Activated T-helper 17 cell treated with anti-CD3 and anti-CD28 coated beads, Interleukin-2, amount 50 U/mL, for 72 hours (primary cell): ENCODE measurements at regions not wholly inside any gene's neighbourhood (a gene's known extent, or its start where the extent isn't known, plus 50 kb on each side); places are given as distances from the start of the nearest gene placed in this dataset.

ENCODE experiments used
- ATAC-seq: fragments of 150-1000 bp; cut with Tn5 transposase; replicated peaks from 2 replicates; pipeline ENCODE4 v1.10.0; 2021; ENCODE audit warnings: mild to moderate bottlenecking, moderate library complexity
- H3K27ac Mint-ChIP-seq: one replicate; pipeline ENCODE4 v1.8.0; 2022; ENCODE audit warnings: mixed read lengths
- H3K27me3 Mint-ChIP-seq: one replicate; pipeline ENCODE4 v1.8.0; 2022; ENCODE audit warnings: mixed read lengths
- H3K36me3 Mint-ChIP-seq: one replicate; pipeline ENCODE4 v1.8.0; 2022; ENCODE audit warnings: low read depth, mild to moderate bottlenecking, mixed read lengths
- H3K4me1 Mint-ChIP-seq: one replicate; pipeline ENCODE4 v1.8.0; 2022; ENCODE audit warnings: mixed read lengths
- H3K4me3 Mint-ChIP-seq: one replicate; pipeline ENCODE4 v1.8.0; 2022; ENCODE audit warnings: mild to moderate bottlenecking, mixed read lengths
- H3K9me3 Mint-ChIP-seq: one replicate; pipeline ENCODE4 v1.8.0; 2022; ENCODE audit warnings: mixed read lengths

DNA sequence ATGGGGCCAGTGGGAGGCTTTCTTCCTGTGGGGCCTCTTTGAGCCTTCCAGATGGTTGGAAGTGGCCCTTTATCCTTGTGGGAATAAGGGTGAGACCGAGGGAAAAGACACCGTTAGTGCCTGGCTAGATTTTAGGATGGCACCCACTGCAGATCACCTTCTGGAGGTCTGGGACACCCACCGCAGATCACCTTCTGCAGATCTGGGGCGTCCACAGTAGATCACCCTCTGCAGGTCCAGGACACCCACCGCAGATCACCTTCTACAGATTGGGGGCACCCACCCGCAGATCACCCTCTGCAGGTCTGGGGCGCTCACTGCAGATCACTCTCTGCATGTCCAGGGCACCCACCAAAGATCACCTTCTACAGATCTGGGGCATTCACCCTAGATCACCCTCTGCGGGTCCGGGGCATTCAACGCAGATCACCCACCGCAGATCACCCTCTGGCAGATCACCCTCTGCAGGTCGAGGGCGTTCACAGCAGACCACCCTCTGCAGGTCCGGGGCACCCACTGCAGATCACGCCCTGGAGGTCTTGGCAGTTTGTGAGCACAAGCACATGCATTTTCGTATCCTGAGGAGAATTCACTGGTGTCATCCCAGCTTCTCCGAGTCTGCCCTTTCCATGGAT lies 153.4 kb upstream of the TSHZ3 start:
- no peaks in the 10 kb centered on the region for H3K36me3 Mint-ChIP-seq
- H3K4me1 Mint-ChIP-seq: no peaks in the 10 kb centered on the region
- peaks cover 13% of the 10 kb centered on the region for H3K27me3 Mint-ChIP-seq
- H3K4me3 Mint-ChIP-seq: no peak overlapping the region
- H3K9me3 Mint-ChIP-seq: no peaks in the 10 kb centered on the region
- H3K27ac Mint-ChIP-seq: no peak overlapping the region
- ATAC-seq: no peak

DNA sequence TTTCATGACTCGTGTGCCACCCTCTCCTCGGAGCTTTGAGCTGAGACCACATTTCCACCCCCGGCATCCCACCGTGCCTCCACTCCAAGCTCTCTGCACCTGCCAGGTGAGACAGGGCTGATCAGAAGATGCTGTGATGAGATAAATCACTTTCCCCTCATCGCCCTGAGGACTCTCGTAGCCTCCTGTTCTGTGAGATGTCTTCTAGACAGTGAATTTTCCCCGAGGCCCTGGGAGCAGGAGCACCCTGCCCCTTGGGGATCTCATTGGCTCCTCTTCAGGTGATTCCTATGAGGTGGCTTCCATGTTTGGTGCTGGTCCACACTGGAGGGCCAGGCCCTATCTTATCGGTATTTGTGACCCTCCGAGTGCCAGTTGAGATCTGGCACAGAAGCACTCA lies 154.0 kb upstream of the TSHZ3 start:
- Mint-ChIP-seq H3K36me3 (no peaks in the 10 kb centered on the region), H3K27ac (no peak overlapping the region), H3K27me3 (peaks cover 13% of the 10 kb centered on the region), H3K4me3 (no peak overlapping the region), H3K9me3 (no peaks in the 10 kb centered on the region), H3K4me1 (no peaks in the 10 kb centered on the region)
- no peak for ATAC-seq

DNA sequence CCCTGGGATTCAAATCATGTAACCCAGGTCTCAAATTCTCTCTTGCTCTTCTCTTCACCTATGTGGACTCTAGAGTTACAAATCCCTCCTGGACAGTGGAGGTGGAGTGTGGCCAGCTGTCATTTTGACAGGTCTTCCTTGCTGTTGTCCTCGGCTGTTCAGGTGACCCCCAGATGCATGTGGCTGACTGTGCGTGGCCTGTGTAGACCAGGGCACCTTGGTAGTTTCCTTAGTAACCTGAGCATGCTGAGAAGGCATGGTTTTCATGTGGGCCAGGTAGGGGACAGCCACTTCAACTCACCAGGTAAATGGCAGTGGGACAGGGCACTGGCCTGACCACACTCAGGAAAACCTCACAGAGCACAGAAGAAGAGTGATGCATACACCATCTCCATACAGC lies 155.0 kb upstream of the TSHZ3 start:
- Mint-ChIP-seq H3K27me3 (peaks cover 14% of the 10 kb centered on the region), H3K4me3 (no peak overlapping the region), H3K27ac (no peak overlapping the region), H3K9me3 (no peaks in the 10 kb centered on the region), H3K4me1 (no peaks in the 10 kb centered on the region), H3K36me3 (no peaks in the 10 kb centered on the region)
- no peak for ATAC-seq

DNA sequence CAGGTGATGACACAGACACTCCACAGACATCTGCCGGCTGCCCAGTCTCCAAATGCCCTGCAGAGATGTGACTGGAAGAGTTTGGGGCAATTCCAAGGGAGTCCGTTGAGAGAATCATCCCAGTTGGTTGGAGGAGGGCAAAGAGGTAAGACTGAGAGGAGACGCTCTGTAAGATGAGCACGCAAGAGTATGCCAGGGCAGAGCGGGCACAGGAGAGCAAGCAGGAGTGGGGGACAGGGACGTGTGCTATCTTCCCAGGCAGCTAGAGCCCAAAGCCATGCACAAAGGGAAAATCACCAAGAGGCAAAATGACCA lies 156.3 kb upstream of the TSHZ3 start:
- no peak overlapping the region for H3K27ac Mint-ChIP-seq
- ATAC-seq: no peak
- H3K27me3 Mint-ChIP-seq: peaks cover 14% of the 10 kb centered on the region
- H3K4me1 Mint-ChIP-seq: no peaks in the 10 kb centered on the region
- no peak overlapping the region for H3K4me3 Mint-ChIP-seq
- H3K36me3 Mint-ChIP-seq: no peaks in the 10 kb centered on the region
- no peaks in the 10 kb centered on the region for H3K9me3 Mint-ChIP-seq

DNA sequence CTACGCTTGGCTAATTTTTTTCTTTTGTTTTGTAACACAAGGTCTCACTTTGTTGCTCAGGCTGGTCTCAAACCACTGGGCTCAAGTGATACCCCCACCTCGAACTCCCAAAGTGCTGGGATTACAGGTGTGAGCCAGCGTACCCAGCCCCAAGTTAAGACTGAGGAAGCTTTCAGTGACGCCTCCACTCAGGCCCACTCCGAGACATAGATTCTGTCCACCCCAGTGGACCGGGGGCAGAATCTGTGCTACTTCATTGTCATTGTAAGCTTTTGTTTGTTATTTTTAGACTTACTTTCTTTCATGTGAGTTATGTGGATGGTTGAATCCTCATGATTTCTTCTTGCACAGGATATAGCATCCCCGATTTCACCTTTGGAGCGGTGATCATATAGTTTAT lies 156.9 kb upstream of the TSHZ3 start:
- H3K9me3 Mint-ChIP-seq: no peaks in the 10 kb centered on the region
- no peak for ATAC-seq
- no peak overlapping the region for H3K4me3 Mint-ChIP-seq
- H3K4me1 Mint-ChIP-seq: no peaks in the 10 kb centered on the region
- H3K36me3 Mint-ChIP-seq: no peaks in the 10 kb centered on the region
- no peak overlapping the region for H3K27ac Mint-ChIP-seq
- peaks cover 14% of the 10 kb centered on the region for H3K27me3 Mint-ChIP-seq

DNA sequence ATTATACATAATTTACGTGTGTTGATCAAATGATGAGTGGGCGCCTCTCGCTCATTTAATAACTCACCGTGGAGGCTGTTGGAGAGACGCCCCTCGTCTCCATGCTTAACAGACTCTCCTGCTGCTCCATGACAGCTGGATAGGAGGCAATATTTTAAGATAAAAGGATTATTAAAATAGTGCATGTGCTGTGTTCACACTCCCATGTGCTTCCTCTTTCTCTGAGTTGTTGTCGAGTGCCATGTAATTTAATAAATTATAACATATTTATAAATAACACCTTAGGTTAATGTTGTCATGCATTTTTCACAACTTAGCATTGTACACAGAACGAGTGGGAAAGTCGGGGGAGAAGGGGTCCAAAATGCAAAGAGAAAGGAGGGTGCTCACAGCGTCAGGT lies 161.4 kb upstream of the TSHZ3 start:
- no peaks in the 10 kb centered on the region for H3K9me3 Mint-ChIP-seq
- H3K36me3 Mint-ChIP-seq: no peaks in the 10 kb centered on the region
- H3K27me3 Mint-ChIP-seq: peaks cover 10% of the 10 kb centered on the region
- no peak overlapping the region for H3K4me3 Mint-ChIP-seq
- ATAC-seq: no peak
- H3K4me1 Mint-ChIP-seq: no peaks in the 10 kb centered on the region
- H3K27ac Mint-ChIP-seq: no peak overlapping the region

DNA sequence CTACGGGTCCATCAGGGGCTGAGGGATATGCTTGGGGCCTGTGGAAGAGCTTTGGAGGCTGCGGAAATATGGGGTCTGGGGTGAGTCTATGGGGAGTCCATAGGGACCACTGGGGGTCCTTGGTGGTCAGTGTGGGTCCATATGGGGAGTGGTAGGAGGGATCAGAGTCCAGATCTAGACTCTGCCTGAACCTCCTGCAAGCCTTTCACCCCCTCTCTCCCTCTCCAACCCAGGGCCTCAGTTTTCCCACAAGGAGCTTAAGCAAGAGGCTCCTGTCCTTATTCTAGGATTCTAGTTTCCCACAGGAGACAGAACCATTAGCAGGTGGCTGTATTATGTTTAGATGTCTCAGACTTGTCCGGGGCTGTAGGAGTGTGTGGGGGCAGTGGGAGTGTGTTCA lies 161.9 kb upstream of the TSHZ3 start:
- H3K4me3 Mint-ChIP-seq: no peak overlapping the region
- peaks cover 8% of the 10 kb centered on the region for H3K27me3 Mint-ChIP-seq
- no peaks in the 10 kb centered on the region for H3K4me1 Mint-ChIP-seq
- H3K36me3 Mint-ChIP-seq: no peaks in the 10 kb centered on the region
- no peaks in the 10 kb centered on the region for H3K9me3 Mint-ChIP-seq
- H3K27ac Mint-ChIP-seq: no peak overlapping the region
- ATAC-seq: no peak

DNA sequence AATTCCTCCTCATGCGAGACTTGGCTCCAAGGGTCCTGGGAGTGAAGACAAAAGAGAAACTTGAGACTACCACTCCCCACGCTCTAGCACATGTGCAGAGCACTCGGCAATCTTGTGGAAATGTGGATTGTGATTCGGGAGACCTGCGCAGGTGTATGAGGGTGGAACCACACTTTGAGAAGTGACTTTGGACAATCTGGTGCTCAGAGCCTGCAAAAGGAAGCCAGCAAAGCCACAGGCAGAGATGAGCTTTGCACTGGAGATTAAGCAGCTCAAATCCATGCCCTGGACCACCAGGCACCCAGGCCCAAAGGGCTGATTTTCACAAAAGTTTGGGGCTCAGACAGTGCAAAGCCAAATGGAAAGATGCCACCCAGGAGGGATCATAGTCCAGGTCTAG lies 162.5 kb upstream of the TSHZ3 start:
- no peak overlapping the region for H3K4me3 Mint-ChIP-seq
- ATAC-seq: no peak
- peaks cover 8% of the 10 kb centered on the region for H3K27me3 Mint-ChIP-seq
- H3K36me3 Mint-ChIP-seq: no peaks in the 10 kb centered on the region
- no peak overlapping the region for H3K27ac Mint-ChIP-seq
- H3K9me3 Mint-ChIP-seq: no peaks in the 10 kb centered on the region
- H3K4me1 Mint-ChIP-seq: no peaks in the 10 kb centered on the region

DNA sequence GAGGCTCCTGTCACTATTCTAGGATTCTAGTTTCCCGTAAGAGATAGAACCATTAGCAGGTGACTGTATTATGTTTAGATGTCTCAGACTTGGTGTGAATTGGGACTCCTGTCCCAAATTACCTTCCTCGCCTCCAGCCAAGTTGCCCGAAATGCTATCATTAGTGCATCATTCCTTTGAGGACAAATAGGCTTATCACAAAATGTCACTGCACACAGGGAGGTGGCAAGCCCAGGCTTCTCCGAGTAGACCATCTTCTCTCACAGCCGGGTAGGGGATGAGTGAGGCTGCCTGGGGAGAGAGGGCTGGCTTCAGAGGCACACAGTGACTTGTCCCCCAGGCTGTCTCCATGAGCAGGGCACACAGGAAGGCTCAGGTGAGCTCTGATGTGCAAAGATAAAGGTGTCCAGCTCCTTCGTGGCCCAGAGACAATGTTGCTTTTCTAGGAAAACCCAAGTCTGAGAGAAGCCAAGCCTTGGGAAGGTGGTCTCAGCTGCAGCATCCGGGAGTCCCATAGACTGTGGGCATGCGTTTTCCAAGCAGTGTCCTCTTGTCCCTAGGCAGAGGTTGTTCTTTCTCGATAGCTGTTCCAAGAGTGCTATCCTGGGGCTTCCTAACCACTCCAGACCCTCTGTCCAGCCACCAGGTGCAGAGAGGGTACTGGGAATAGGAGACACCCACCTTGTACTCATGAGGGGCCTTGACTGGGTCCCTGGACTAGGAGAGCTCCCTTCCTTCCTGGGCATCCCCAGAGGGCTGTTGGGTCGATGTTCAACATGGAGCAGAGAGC lies 163.1 kb upstream of the TSHZ3 start:
- Mint-ChIP-seq H3K27me3 (peaks cover 8% of the 10 kb centered on the region), H3K4me3 (no peak overlapping the region), H3K4me1 (no peaks in the 10 kb centered on the region), H3K27ac (no peak overlapping the region), H3K36me3 (no peaks in the 10 kb centered on the region), H3K9me3 (no peaks in the 10 kb centered on the region)
- no peak for ATAC-seq

DNA sequence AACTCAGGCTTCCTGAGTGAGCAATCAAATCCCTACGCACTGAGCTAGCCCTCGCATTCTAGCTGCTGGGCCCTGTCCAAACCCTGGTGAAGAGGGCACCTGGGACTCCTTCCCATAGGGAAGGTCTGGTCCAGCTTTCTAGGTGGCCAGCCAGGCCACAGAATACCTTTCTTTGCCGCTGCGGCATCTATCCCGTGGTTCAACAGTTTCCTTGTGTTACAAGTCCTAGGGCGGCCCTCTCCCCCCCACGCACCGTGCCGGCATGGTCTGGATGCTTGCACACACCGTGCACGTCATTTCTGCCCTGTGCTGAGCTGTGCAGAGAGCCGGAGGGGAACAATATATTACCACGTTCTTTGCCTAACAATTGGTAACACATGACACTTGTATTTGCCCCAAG lies 164.6 kb upstream of the TSHZ3 start:
- H3K27ac Mint-ChIP-seq: no peak overlapping the region
- no peaks in the 10 kb centered on the region for H3K9me3 Mint-ChIP-seq
- no peaks in the 10 kb centered on the region for H3K4me1 Mint-ChIP-seq
- peaks cover 7% of the 10 kb centered on the region for H3K27me3 Mint-ChIP-seq
- H3K4me3 Mint-ChIP-seq: no peak overlapping the region
- ATAC-seq: no peak
- no peaks in the 10 kb centered on the region for H3K36me3 Mint-ChIP-seq

DNA sequence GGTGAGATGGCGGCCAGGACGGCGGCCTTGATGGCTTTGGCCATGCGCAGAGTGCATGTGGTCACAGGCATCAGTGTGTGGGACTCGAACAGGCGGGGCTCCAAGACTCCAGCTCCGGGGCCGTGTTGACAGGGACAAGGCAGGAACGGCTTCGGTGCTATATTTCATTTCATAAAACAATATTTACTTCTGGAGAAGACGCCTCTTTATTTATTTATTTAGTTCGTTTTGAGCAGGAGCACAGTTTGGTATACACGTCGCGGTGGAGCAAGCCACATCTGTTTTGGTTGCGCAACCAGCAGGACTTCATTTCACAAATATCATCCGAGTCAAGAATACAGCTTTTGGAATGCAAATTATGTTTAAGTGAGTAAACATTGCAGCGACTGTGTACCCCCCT lies 166.7 kb upstream of the TSHZ3 start:
- Mint-ChIP-seq H3K27me3 (peaks cover 3% of the 10 kb centered on the region), H3K36me3 (no peaks in the 10 kb centered on the region), H3K4me3 (no peak overlapping the region), H3K4me1 (no peaks in the 10 kb centered on the region), H3K27ac (no peak overlapping the region), H3K9me3 (no peaks in the 10 kb centered on the region)
- no peak for ATAC-seq

DNA sequence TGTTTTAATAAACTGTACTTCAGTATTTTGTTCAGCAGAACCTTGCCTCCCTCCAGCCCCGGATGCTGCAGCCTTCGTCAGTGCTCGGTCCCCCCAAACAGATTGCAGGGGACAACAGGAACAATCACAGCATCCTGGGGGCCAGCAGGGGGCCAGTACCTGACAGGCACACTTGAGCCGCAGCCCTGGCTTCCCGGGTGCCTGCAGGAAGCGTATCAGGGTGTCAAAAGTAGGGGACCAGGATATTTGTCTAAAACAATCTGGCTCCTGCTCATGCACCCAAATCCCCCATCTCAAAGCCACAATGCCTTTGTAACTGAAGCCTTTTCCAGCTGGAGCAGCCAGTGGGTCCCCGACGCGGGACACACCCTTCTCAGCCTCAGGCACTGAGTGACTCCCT lies 167.5 kb upstream of the TSHZ3 start:
- H3K4me1 Mint-ChIP-seq: no peaks in the 10 kb centered on the region
- no peaks in the 10 kb centered on the region for H3K9me3 Mint-ChIP-seq
- no peaks in the 10 kb centered on the region for H3K36me3 Mint-ChIP-seq
- no peak overlapping the region for H3K27ac Mint-ChIP-seq
- H3K4me3 Mint-ChIP-seq: no peak overlapping the region
- H3K27me3 Mint-ChIP-seq: no peaks in the 10 kb centered on the region
- no peak for ATAC-seq

DNA sequence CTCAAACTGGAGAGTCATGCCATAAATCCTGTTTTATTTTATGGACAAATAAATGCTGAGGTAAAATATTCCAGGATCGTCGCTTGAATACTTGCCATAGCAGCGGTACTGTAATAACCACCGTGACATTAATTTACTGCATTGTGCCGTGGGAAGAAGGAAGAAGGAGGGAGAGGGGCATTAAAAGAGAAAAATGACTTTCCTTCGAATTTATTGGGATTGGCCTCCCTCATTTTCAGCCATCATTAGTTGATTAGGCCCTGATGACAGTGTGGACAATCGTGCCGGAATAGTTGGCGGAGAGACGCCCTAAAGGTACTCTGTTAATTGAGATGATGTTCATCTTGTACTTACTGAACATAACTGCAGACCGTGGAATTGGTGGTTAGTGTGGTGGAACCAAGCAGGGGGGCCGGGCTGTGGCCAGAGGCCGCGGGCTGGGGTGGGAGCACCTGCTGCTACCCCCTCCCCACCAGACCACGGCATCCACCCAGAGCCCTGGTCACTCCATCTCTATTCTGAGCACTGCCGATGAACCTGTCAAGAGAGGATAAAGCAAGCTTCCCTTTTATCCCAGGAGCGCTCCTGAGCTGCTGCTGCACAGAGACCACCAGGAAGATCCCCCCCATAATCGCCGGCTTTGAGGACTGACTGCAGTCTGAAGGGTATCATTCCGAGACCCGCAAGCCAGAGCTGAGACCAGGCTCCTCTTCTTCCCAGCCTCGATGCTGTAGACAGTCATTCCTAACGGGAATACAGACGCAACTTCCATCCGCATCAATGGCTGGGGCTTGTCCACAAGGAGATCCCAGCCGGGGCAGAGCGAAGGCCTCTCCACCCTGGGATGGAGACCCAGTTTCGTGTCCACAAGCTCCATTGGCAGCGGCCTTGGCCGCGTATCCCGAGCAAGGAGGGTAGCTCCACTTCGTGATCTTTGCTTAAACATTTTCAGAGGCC lies 168.3 kb upstream of the TSHZ3 start:
- Mint-ChIP-seq H3K36me3 (no peaks in the 10 kb centered on the region), H3K4me3 (no peak overlapping the region), H3K9me3 (no peaks in the 10 kb centered on the region), H3K27ac (no peak overlapping the region), H3K27me3 (no peaks in the 10 kb centered on the region), H3K4me1 (no peaks in the 10 kb centered on the region)
- no peak for ATAC-seq

DNA sequence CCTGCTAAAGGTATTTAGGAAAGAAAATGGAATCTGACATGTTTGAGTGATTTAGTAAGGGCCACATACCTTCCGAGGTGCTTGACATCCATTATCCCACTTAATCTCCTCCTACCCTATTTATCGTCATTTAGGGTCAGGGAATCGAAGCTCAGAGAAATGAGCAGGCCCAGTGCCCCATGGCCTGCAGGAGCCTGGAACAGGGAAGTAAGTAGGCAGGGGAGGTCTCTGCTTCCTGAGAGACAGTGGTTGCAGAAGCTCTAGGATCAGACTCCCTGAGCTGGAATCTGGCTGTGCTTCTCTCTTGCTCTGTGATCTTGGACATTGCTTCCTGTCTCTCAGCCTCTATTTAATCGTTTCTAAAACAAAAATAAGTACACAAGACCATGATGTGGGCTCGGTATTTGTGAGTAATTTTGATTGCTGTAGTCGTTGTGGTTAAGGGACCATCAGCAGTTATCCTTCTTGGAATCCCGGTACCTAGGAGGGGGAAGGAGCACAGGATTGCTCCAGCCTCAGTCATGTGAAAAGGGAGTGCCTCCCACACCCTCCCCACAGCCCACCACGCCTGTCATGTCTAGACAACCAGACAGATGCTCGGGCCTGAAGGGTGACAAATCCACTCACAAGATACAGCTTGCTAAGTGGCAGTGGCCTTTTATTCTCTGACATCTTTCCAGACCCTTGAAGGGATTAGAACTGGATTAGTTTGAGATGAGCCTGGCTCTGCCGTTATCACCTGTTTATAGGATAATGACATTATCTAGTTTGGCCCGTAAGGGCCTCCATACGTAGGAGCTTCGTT lies 169.2 kb upstream of the TSHZ3 start:
- H3K4me3 Mint-ChIP-seq: no peak overlapping the region
- H3K27me3 Mint-ChIP-seq: no peaks in the 10 kb centered on the region
- H3K27ac Mint-ChIP-seq: no peak overlapping the region
- no peaks in the 10 kb centered on the region for H3K9me3 Mint-ChIP-seq
- ATAC-seq: no peak
- H3K4me1 Mint-ChIP-seq: no peaks in the 10 kb centered on the region
- H3K36me3 Mint-ChIP-seq: no peaks in the 10 kb centered on the region
